ENCODE measurements at regions not wholly inside any gene's neighbourhood (a gene's known extent, or its start where the extent isn't known, plus 50 kb on each side); places are given as distances from the start of the nearest gene placed in this dataset.
"Not testable (repeated sequence)": the region's sequence is repeated elsewhere in the genome, so short reads cannot be mapped to it uniquely, and the experiment has no call there.

DNA sequence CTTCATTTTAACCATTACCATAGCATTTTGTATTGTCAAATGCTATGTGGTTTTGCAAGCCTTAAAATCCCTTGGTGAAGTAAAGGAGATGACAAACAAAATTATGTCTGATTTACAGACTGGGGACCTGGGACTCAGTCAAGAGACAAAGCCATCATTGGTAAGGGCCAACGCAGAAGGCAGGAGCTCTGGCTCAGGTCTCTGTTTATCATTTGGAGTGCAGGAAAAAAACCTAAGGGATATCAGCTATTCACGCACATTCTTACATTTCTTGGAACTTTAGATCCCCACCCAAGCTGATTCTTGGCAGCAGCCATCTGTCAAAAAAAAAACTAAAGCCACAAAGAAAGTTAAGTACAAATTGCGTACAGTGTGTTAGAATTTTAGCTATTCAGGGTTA lies 731.9 kb downstream of the STPG2 start:
- intact Hi-C loops (cut with DNase I; ENCODE audit: low total_unique reads) (no loop called here), in situ Hi-C loops (cut with MboI; ENCODE audit: low pct_ligation_motif_present in 1 of 4, low pct_unique_long_range_greater_than_20kb in 1 of 4, low sequenced_read_pairs in 3 of 4) (no loop called here)
- Histone ChIP-seq H3K36me3 (no peaks in the 10 kb centered on the region), H3K27me3 (no peaks in the 10 kb centered on the region), H3K4me3 (no peak overlapping the region), H3K4me1 (no peaks in the 10 kb centered on the region), H3K27ac (no peak overlapping the region), H3K9me3 (no peaks in the 10 kb centered on the region)
- WGBS, 2 donors (ENCODE audit: low coverage in 1 of 2) = 80% methylated on average over 2 to 3 of the region's 3 CpGs
- TF ChIP-seq EP300 (IDR thresholded peaks at IDR 0.05; ENCODE audit: low read depth) (no peak), POLR2AphosphoS5 (IDR thresholded peaks at IDR 0.05) (no peak), POLR2A (IDR thresholded peaks at IDR 0.05) (no peak)
- TF ChIP-seq, protein P1, sequence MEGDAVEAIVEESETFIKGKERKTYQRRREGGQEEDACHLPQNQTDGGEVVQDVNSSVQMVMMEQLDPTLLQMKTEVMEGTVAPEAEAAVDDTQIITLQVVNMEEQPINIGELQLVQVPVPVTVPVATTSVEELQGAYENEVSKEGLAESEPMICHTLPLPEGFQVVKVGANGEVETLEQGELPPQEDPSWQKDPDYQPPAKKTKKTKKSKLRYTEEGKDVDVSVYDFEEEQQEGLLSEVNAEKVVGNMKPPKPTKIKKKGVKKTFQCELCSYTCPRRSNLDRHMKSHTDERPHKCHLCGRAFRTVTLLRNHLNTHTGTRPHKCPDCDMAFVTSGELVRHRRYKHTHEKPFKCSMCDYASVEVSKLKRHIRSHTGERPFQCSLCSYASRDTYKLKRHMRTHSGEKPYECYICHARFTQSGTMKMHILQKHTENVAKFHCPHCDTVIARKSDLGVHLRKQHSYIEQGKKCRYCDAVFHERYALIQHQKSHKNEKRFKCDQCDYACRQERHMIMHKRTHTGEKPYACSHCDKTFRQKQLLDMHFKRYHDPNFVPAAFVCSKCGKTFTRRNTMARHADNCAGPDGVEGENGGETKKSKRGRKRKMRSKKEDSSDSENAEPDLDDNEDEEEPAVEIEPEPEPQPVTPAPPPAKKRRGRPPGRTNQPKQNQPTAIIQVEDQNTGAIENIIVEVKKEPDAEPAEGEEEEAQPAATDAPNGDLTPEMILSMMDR (IDR thresholded peaks at IDR 0.05) = no peak
- DNase-seq = no peak

DNA sequence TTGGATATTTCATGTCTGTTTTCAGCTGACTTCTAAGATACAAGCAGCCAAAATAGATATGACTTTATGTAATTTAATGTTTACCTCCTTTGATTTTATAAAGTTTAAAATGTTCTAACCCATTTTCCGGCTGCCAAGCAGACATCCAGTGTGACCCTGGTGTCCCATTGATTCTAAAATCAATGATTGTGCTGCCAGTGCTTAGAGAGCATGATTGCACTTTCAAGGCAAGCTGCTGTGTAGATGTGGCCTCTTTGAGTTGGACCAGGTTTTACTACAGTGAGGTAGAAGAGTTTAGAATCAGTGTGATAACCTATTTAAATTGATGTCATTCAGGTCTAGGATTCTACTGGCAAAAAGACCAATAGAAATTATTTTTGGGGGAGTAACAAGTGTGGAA lies 730.9 kb downstream of the STPG2 start:
- WGBS, 2 donors (ENCODE audit: low coverage in 1 of 2) = 74 to 100% methylated on average over 1 of the region's 1 CpG
- Histone ChIP-seq H3K9me3 (no peaks in the 10 kb centered on the region), H3K36me3 (no peaks in the 10 kb centered on the region), H3K27ac (no peak overlapping the region), H3K4me3 (no peak overlapping the region), H3K27me3 (no peaks in the 10 kb centered on the region), H3K4me1 (no peaks in the 10 kb centered on the region)
- TF ChIP-seq, protein P1 (IDR thresholded peaks at IDR 0.05) = no peak
- no peak for TF ChIP-seq POLR2AphosphoS5 (IDR thresholded peaks at IDR 0.05)
- no peak for TF ChIP-seq EP300 (IDR thresholded peaks at IDR 0.05; ENCODE audit: low read depth)
- no peak for TF ChIP-seq POLR2A (IDR thresholded peaks at IDR 0.05)
- intact Hi-C loops (cut with DNase I; ENCODE audit: low total_unique reads) = no loop called here
- DNase-seq = no peak
- in situ Hi-C loops (cut with MboI; ENCODE audit: low pct_ligation_motif_present in 1 of 4, low pct_unique_long_range_greater_than_20kb in 1 of 4, low sequenced_read_pairs in 3 of 4) = no loop called here

DNA sequence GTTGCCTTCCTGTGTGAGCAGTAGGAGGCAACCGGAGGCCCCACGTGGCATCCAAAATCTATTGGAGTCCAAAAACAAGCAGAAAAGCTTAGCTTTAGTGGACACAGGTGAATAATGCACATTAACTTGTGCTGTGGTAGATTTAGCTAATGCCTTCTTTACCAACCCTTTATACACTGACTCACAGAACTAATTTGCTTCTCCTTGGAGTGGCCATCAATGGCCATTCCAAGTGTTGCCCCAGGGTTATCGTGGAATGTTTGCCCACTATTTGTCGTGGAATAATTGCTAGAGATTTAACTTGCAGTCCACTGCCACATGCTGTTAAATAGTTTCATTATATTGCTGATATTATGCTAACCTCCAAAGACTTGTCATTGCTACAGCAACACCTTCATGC lies 729.1 kb downstream of the STPG2 start:
- Histone ChIP-seq H3K27ac (no peak overlapping the region), H3K9me3 (peaks cover 0 to 9% of the 10 kb centered on the region in 2 donors), H3K4me3 (no peak overlapping the region), H3K4me1 (no peaks in the 10 kb centered on the region), H3K36me3 (no peaks in the 10 kb centered on the region), H3K27me3 (no peaks in the 10 kb centered on the region)
- in situ Hi-C loops (cut with MboI; ENCODE audit: low pct_ligation_motif_present in 1 of 4, low pct_unique_long_range_greater_than_20kb in 1 of 4, low sequenced_read_pairs in 3 of 4) (no loop called here), intact Hi-C loops (cut with DNase I; ENCODE audit: low total_unique reads) (no loop called here)
- TF ChIP-seq POLR2A (IDR thresholded peaks at IDR 0.05) (no peak), EP300 (IDR thresholded peaks at IDR 0.05; ENCODE audit: low read depth) (no peak), POLR2AphosphoS5 (IDR thresholded peaks at IDR 0.05) (no peak)
- TF ChIP-seq, protein P1 (IDR thresholded peaks at IDR 0.05) = no peak
- no peak for DNase-seq
- WGBS, 2 donors (ENCODE audit: low coverage in 1 of 2) = 87% methylated on average over 4 of the region's 4 CpGs; no CpG with 5 or more reads in 1 of the 2 donors

DNA sequence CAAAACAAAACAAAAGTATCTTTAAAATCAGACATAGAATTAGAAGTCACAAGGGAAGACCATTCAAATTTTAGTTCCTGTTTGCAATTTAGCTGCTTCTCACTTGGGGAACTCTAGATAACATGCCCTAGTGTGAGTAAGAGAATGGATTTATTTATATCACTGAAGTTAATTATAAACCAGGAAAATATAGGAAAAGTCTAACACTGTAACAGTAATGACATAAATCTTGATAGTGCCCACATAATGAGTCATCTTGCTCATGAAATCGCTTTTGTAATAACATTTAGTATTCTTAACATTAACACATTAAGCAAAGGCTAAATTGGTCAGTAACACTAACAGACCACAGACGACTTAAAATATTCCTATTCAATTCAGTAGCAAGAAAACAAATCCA lies 710.7 kb downstream of the STPG2 start:
- Histone ChIP-seq H3K4me1 (no peaks in the 10 kb centered on the region), H3K27me3 (no peaks in the 10 kb centered on the region), H3K27ac (no peak overlapping the region), H3K9me3 (no peaks in the 10 kb centered on the region), H3K4me3 (no peak overlapping the region), H3K36me3 (no peaks in the 10 kb centered on the region)
- TF ChIP-seq POLR2A (IDR thresholded peaks at IDR 0.05) (no peak), POLR2AphosphoS5 (IDR thresholded peaks at IDR 0.05) (no peak), EP300 (IDR thresholded peaks at IDR 0.05; ENCODE audit: low read depth) (no peak)
- TF ChIP-seq, protein P1 (IDR thresholded peaks at IDR 0.05) = no peak
- intact Hi-C loops (cut with DNase I; ENCODE audit: low total_unique reads) (no loop called here), in situ Hi-C loops (cut with MboI; ENCODE audit: low pct_ligation_motif_present in 1 of 4, low pct_unique_long_range_greater_than_20kb in 1 of 4, low sequenced_read_pairs in 3 of 4) (no loop called here)
- WGBS, 2 donors (ENCODE audit: low coverage in 1 of 2) = 71 to 76% methylated on average over 2 of the region's 2 CpGs
- no peak for DNase-seq

DNA sequence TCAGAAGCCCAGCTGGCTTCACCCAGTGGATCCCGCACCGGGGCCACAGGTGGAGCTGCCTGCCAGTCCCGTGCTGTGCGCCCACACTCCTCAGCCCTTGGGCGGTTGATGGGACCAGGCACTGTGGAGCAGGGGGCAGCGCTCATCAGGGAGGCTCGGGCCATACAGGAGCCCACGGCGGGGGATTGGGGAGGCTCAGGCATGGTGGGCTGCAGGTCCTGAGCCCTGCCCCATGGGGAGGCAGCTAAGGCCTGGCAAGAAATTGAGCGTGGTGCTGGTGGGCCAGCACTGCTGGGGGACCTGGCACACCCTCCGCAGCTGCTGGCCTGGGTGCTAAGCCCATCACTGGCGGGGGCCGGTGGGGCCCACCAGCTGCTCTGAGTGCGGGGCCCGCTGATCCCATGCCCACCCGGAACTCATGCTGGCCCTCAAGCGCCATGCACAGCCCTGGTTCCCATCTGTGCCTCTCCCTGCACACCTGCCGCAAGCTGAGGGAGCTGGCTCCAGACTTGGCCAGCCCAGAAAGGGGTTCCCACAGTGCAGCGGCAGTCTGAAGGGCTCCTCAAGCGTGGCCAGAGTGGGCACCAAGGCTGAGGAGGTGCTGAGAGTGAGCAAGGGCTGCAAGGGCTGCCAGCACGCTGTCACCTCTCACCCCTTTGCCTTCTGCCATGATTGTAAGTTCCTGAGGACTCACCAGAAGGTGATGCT lies 705.1 kb downstream of the STPG2 start:
- intact Hi-C loops (cut with DNase I; ENCODE audit: low total_unique reads); DNase-seq; H3K27ac ChIP-seq; in situ Hi-C loops (cut with MboI; ENCODE audit: low pct_ligation_motif_present in 1 of 4, low pct_unique_long_range_greater_than_20kb in 1 of 4, low sequenced_read_pairs in 3 of 4); H3K4me3 ChIP-seq; H3K36me3 ChIP-seq; H3K4me1 ChIP-seq; H3K9me3 ChIP-seq; H3K27me3 ChIP-seq: not testable (repeated sequence)
- WGBS, 2 donors (ENCODE audit: low coverage in 1 of 2) = 87% methylated on average over 18 of the region's 21 CpGs; no CpG with 5 or more reads in 1 of the 2 donors

Measured in transverse colon (tissue), 4 donors.